ENCODE measurements at regions not wholly inside any gene's neighbourhood (a gene's known extent, or its start where the extent isn't known, plus 50 kb on each side); places are given as distances from the start of the nearest gene placed in this dataset.

- TF ChIP-seq, protein P1, sequence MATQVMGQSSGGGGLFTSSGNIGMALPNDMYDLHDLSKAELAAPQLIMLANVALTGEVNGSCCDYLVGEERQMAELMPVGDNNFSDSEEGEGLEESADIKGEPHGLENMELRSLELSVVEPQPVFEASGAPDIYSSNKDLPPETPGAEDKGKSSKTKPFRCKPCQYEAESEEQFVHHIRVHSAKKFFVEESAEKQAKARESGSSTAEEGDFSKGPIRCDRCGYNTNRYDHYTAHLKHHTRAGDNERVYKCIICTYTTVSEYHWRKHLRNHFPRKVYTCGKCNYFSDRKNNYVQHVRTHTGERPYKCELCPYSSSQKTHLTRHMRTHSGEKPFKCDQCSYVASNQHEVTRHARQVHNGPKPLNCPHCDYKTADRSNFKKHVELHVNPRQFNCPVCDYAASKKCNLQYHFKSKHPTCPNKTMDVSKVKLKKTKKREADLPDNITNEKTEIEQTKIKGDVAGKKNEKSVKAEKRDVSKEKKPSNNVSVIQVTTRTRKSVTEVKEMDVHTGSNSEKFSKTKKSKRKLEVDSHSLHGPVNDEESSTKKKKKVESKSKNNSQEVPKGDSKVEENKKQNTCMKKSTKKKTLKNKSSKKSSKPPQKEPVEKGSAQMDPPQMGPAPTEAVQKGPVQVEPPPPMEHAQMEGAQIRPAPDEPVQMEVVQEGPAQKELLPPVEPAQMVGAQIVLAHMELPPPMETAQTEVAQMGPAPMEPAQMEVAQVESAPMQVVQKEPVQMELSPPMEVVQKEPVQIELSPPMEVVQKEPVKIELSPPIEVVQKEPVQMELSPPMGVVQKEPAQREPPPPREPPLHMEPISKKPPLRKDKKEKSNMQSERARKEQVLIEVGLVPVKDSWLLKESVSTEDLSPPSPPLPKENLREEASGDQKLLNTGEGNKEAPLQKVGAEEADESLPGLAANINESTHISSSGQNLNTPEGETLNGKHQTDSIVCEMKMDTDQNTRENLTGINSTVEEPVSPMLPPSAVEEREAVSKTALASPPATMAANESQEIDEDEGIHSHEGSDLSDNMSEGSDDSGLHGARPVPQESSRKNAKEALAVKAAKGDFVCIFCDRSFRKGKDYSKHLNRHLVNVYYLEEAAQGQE (IDR thresholded peaks at IDR 0.05; ENCODE audit: insufficient read depth in 1 of 2, low read depth in 2 of 2, low read length in 2 of 2) = no peak
- TF ChIP-seq SIN3A (IDR thresholded peaks at IDR 0.05; ENCODE audit: borderline replicate concordance, insufficient read depth, low read length) (no peak), TAF1 (IDR thresholded peaks at IDR 0.05; ENCODE audit: borderline replicate concordance, insufficient read depth, low read length) (no peak), FOXP2 (optimal IDR thresholded peaks at IDR 0.05; ENCODE audit: borderline replicate concordance, extremely low read depth, extremely low read length, insufficient read depth) (no peak), POLR2AphosphoS5 (IDR thresholded peaks at IDR 0.05; ENCODE audit: low read depth, low read length) (no peak)
Measured at GRCh38 chr2:151033271-151034248, 228.1 kb downstream of the RBM43 start.

- TF ChIP-seq POLR2AphosphoS5 (IDR thresholded peaks at IDR 0.05; ENCODE audit: low read depth, low read length) = no peak
- TF ChIP-seq SIN3A (IDR thresholded peaks at IDR 0.05; ENCODE audit: borderline replicate concordance, insufficient read depth, low read length) = no peak
- TF ChIP-seq TAF1 (IDR thresholded peaks at IDR 0.05; ENCODE audit: borderline replicate concordance, insufficient read depth, low read length) = no peak
- TF ChIP-seq, protein P1 (IDR thresholded peaks at IDR 0.05; ENCODE audit: insufficient read depth in 1 of 2, low read depth in 2 of 2, low read length in 2 of 2) = no peak
- TF ChIP-seq FOXP2 (optimal IDR thresholded peaks at IDR 0.05; ENCODE audit: borderline replicate concordance, extremely low read depth, extremely low read length, insufficient read depth) = no peak
Measured at GRCh38 chr2:151032741-151033191, 228.9 kb downstream of the RBM43 start.

- TF ChIP-seq FOXP2 (optimal IDR thresholded peaks at IDR 0.05; ENCODE audit: borderline replicate concordance, extremely low read depth, extremely low read length, insufficient read depth) = no peak
- no peak for TF ChIP-seq SIN3A (IDR thresholded peaks at IDR 0.05; ENCODE audit: borderline replicate concordance, insufficient read depth, low read length)
- no peak for TF ChIP-seq TAF1 (IDR thresholded peaks at IDR 0.05; ENCODE audit: borderline replicate concordance, insufficient read depth, low read length)
- TF ChIP-seq, protein P1 (IDR thresholded peaks at IDR 0.05; ENCODE audit: insufficient read depth in 1 of 2, low read depth in 2 of 2, low read length in 2 of 2) = no peak
- TF ChIP-seq POLR2AphosphoS5 (IDR thresholded peaks at IDR 0.05; ENCODE audit: low read depth, low read length) = no peak
Measured at GRCh38 chr2:151030663-151031230, 230.9 kb downstream of the RBM43 start.

GRCh38 chr2:151029406-151030157, 232.1 kb downstream of the RBM43 start:
- TF ChIP-seq, protein P1 (IDR thresholded peaks at IDR 0.05; ENCODE audit: insufficient read depth in 1 of 2, low read depth in 2 of 2, low read length in 2 of 2) = no peak
- TF ChIP-seq TAF1 (IDR thresholded peaks at IDR 0.05; ENCODE audit: borderline replicate concordance, insufficient read depth, low read length) = no peak
- TF ChIP-seq POLR2AphosphoS5 (IDR thresholded peaks at IDR 0.05; ENCODE audit: low read depth, low read length) = no peak
- no peak for TF ChIP-seq SIN3A (IDR thresholded peaks at IDR 0.05; ENCODE audit: borderline replicate concordance, insufficient read depth, low read length)
- TF ChIP-seq FOXP2 (optimal IDR thresholded peaks at IDR 0.05; ENCODE audit: borderline replicate concordance, extremely low read depth, extremely low read length, insufficient read depth) = no peak

Data from PFSK-1 (cell line).